C4-2B (cell line): ENCODE measurements at regions not wholly inside any gene's neighbourhood (a gene's known extent, or its start where the extent isn't known, plus 50 kb on each side); places are given as distances from the start of the nearest gene placed in this dataset.

Experiments used
- CTCF ChIP-seq: fragments of 450-650 bp; conservative IDR thresholded peaks from 2 replicates; pipeline ENCODE4 v1.5.1; 2017; ENCODE audit warnings: mild to moderate bottlenecking
- ZFX ChIP-seq: fragments of 450-650 bp; IDR thresholded peaks from 2 replicates; pipeline ENCODE4 v1.6.1; 2017

GRCh38 chr6:148200781-148201180 lies 141.9 kb upstream of the SASH1 start:
- no peak for TF ChIP-seq CTCF
- no peak for TF ChIP-seq ZFX
